ENCODE measurements at regions not wholly inside any gene's neighbourhood (a gene's known extent, or its start where the extent isn't known, plus 50 kb on each side); places are given as distances from the start of the nearest gene placed in this dataset.

GRCh38 chr4:173703021-173703420, 173.0 kb upstream of the HAND2 start:
- no peak for TF ChIP-seq BRCA1 (IDR thresholded peaks at IDR 0.05)
- no peak for TF ChIP-seq BRCA1 (CRISPR knock-in tag; IDR thresholded peaks at IDR 0.05)
- TF ChIP-seq FOXJ3 (CRISPR knock-in tag; IDR thresholded peaks at IDR 0.05): no peak
- TF ChIP-seq ZNF449 (CRISPR knock-in tag; IDR thresholded peaks at IDR 0.05): no peak
- TF ChIP-seq, protein P1, sequence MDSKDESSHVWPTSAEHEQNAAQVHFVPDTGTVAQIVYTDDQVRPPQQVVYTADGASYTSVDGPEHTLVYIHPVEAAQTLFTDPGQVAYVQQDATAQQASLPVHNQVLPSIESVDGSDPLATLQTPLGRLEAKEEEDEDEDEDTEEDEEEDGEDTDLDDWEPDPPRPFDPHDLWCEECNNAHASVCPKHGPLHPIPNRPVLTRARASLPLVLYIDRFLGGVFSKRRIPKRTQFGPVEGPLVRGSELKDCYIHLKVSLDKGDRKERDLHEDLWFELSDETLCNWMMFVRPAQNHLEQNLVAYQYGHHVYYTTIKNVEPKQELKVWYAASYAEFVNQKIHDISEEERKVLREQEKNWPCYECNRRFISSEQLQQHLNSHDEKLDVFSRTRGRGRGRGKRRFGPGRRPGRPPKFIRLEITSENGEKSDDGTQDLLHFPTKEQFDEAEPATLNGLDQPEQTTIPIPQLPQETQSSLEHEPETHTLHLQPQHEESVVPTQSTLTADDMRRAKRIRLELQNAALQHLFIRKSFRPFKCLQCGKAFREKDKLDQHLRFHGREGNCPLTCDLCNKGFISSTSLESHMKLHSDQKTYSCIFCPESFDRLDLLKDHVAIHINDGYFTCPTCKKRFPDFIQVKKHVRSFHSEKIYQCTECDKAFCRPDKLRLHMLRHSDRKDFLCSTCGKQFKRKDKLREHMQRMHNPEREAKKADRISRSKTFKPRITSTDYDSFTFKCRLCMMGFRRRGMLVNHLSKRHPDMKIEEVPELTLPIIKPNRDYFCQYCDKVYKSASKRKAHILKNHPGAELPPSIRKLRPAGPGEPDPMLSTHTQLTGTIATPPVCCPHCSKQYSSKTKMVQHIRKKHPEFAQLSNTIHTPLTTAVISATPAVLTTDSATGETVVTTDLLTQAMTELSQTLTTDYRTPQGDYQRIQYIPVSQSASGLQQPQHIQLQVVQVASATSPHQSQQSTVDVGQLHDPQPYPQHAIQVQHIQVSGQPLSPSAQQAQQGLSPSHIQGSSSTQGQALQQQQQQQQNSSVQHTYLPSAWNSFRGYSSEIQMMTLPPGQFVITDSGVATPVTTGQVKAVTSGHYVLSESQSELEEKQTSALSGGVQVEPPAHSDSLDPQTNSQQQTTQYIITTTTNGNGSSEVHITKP (IDR thresholded peaks at IDR 0.05; ENCODE audit: partially characterized antibody): no peak
- TF ChIP-seq MYC (IDR thresholded peaks at IDR 0.05; ENCODE audit: low read depth, low read length): no peak
- TF ChIP-seq MYC (CRISPR knock-in tag; IDR thresholded peaks at IDR 0.05; ENCODE audit: borderline replicate concordance, low read depth): no peak
- no peak for TF ChIP-seq POLR2AphosphoS2 (IDR thresholded peaks at IDR 0.05; ENCODE audit: low read length)
- no peak for TF ChIP-seq GABPA (tag; conservative IDR thresholded peaks at IDR 0.05; ENCODE audit: low read depth)
- TF ChIP-seq POLR2A (conservative IDR thresholded peaks at IDR 0.05): no peak
- no peak for TF ChIP-seq CTCF (IDR thresholded peaks at IDR 0.05 in 2 of 3, conservative IDR thresholded peaks at IDR 0.05 in 1 of 3; ENCODE audit: insufficient read depth in 2 of 3, low read depth in 1 of 3, low read length in 3 of 3)
- TF ChIP-seq, protein P2, sequence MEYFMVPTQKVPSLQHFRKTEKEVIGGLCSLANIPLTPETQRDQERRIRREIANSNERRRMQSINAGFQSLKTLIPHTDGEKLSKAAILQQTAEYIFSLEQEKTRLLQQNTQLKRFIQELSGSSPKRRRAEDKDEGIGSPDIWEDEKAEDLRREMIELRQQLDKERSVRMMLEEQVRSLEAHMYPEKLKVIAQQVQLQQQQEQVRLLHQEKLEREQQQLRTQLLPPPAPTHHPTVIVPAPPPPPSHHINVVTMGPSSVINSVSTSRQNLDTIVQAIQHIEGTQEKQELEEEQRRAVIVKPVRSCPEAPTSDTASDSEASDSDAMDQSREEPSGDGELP (CRISPR knock-in tag; IDR thresholded peaks at IDR 0.05; ENCODE audit: borderline replicate concordance): no peak
- TF ChIP-seq, protein P3, sequence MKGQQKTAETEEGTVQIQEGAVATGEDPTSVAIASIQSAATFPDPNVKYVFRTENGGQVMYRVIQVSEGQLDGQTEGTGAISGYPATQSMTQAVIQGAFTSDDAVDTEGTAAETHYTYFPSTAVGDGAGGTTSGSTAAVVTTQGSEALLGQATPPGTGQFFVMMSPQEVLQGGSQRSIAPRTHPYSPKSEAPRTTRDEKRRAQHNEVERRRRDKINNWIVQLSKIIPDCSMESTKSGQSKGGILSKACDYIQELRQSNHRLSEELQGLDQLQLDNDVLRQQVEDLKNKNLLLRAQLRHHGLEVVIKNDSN (CRISPR knock-in tag; IDR thresholded peaks at IDR 0.05): no peak

Data from K562 (cell line).